Stimulated activated CD4-positive, alpha-beta T cell treated with anti-CD3 and anti-CD28 coated beads, Interleukin-15, amount 100 ng/mL, for 48 hours (primary cell): ENCODE measurements at regions not wholly inside any gene's neighbourhood (a gene's known extent, or its start where the extent isn't known, plus 50 kb on each side); places are given as distances from the start of the nearest gene placed in this dataset.

Experiments used
- DNase-seq, 2 donors: peaks; one replicate each; pipeline ENCODE4 v3.0.0-alpha.2; 2020; ENCODE audit warnings: low read depth in 2 of 2

- DNase-seq = no peak
These were observed 448.8 kb upstream of the CITED2 start for GRCh38 chr6:139823099-139823807.

GRCh38 chr6:139821676-139822223 lies 447.3 kb upstream of the CITED2 start:
- no peak for DNase-seq

GRCh38 chr6:139820210-139820609 lies 445.8 kb upstream of the CITED2 start:
- DNase-seq = no peak

- DNase-seq = no peak
These were observed 445.3 kb upstream of the CITED2 start for GRCh38 chr6:139819776-139820175.

- no peak for DNase-seq
These were observed 438.5 kb upstream of the CITED2 start for GRCh38 chr6:139812939-139813338.

- DNase-seq = no peak
These were observed 427.3 kb upstream of the CITED2 start for GRCh38 chr6:139801571-139802321.

- no peak for DNase-seq
These were observed 426.4 kb upstream of the CITED2 start for GRCh38 chr6:139800837-139801236.

GRCh38 chr6:139790527-139790926 lies 416.1 kb upstream of the CITED2 start:
- no peak for DNase-seq

GRCh38 chr6:139784222-139784769 lies 409.8 kb upstream of the CITED2 start:
- no peak for DNase-seq

- DNase-seq = no peak
These were observed 405.7 kb upstream of the CITED2 start for GRCh38 chr6:139779988-139780774.

GRCh38 chr6:139778688-139779087 lies 404.2 kb upstream of the CITED2 start:
- DNase-seq = no peak

- DNase-seq = no peak
These were observed 403.7 kb upstream of the CITED2 start for GRCh38 chr6:139778106-139778505.

- no peak for DNase-seq
These were observed 402.9 kb upstream of the CITED2 start for GRCh38 chr6:139777202-139777970.

GRCh38 chr6:139776041-139776440 lies 401.6 kb upstream of the CITED2 start:
- no peak for DNase-seq

- no peak for DNase-seq
These were observed 393.7 kb upstream of the CITED2 start for GRCh38 chr6:139768196-139768595.

- no peak for DNase-seq
These were observed 392.3 kb upstream of the CITED2 start for GRCh38 chr6:139766796-139767195.

- DNase-seq = no peak
These were observed 391.4 kb upstream of the CITED2 start for GRCh38 chr6:139765825-139766285.

- DNase-seq = no peak
These were observed 390.1 kb upstream of the CITED2 start for GRCh38 chr6:139764498-139764986.

GRCh38 chr6:139763468-139764210 lies 389.2 kb upstream of the CITED2 start:
- no peak for DNase-seq

GRCh38 chr6:139762587-139763031 lies 388.2 kb upstream of the CITED2 start:
- DNase-seq = no peak
